Smooth muscle cell (in vitro differentiated cells): ENCODE measurements at regions not wholly inside any gene's neighbourhood (a gene's known extent, or its start where the extent isn't known, plus 50 kb on each side); places are given as distances from the start of the nearest gene placed in this dataset.

Source experiments
- DNase-seq: peaks from one replicate; lab custom pipeline; 2025; ENCODE audit not compliant: unreplicated experiment; lab: John Stamatoyannopoulos, UW
- H2AFZ ChIP-seq: fragments of 200-600 bp; sonication (generic); 2 replicates; pipeline ENCODE4 v1.6.0; 2016; ENCODE audit warnings: antibody characterized with exemption, low read depth, mild to moderate bottlenecking
- H3F3A ChIP-seq: fragments of 200-600 bp; sonication (generic); 2 replicates; pipeline ENCODE4 v1.6.0; 2017; ENCODE audit warnings: antibody characterized with exemption, low read depth
- H3K27ac ChIP-seq: fragments of 200-600 bp; sonication (generic); 2 replicates; pipeline ENCODE4 v1.5.1; 2016; ENCODE audit warnings: low read depth, mild to moderate bottlenecking
- H3K27me3 ChIP-seq: fragments of 200-600 bp; sonication (generic); 2 replicates; pipeline ENCODE4 v1.6.1; 2016; ENCODE audit warnings: low read depth, mild to moderate bottlenecking
- H3K36me3 ChIP-seq: fragments of 200-600 bp; sonication (generic); 2 replicates; pipeline ENCODE4 v1.5.1; 2016; ENCODE audit warnings: low read depth
- H3K4me1 ChIP-seq: fragments of 200-600 bp; sonication (generic); 2 replicates; pipeline ENCODE4 v1.5.1; 2016; ENCODE audit warnings: low read depth
- H3K4me2 ChIP-seq: fragments of 200-600 bp; sonication (generic); 2 replicates; pipeline ENCODE4 v1.6.0; 2016; ENCODE audit warnings: mild to moderate bottlenecking
- H3K4me3 ChIP-seq: fragments of 200-600 bp; sonication (generic); 2 replicates; pipeline ENCODE4 v1.5.1; 2016; ENCODE audit warnings: mild to moderate bottlenecking
- H3K79me2 ChIP-seq: fragments of 200-600 bp; sonication (generic); 2 replicates; pipeline ENCODE4 v1.6.0; 2016; ENCODE audit warnings: low read depth, mild to moderate bottlenecking
- H3K9ac ChIP-seq: fragments of 200-600 bp; sonication (generic); 2 replicates; pipeline ENCODE4 v1.6.0; 2016; ENCODE audit warnings: low read depth
- H3K9me3 ChIP-seq: fragments of 200-600 bp; sonication (generic); replicated peaks from 2 replicates; pipeline ENCODE4 v1.5.1; 2016; ENCODE audit warnings: low read depth
- H4K20me1 ChIP-seq: fragments of 200-600 bp; sonication (generic); 2 replicates; pipeline ENCODE4 v1.6.0; 2016; ENCODE audit warnings: low read depth
- CTCF ChIP-seq: fragments of 200-600 bp; sonication (generic); IDR thresholded peaks from 2 replicates; pipeline ENCODE4 v1.5.1; 2017; ENCODE audit warnings: borderline replicate concordance, mild to moderate bottlenecking, antibody characterized with exemption; ENCODE audit not compliant: insufficient read depth, poor library complexity, severe bottlenecking
- WGBS: methylation state at CpG from one replicate; pipeline ENCODE4 v1.1.7; 2016; ENCODE audit warnings: low lambda C conversion rate; 5-methylcytosine and 5-hydroxymethylcytosine counted together

DNA sequence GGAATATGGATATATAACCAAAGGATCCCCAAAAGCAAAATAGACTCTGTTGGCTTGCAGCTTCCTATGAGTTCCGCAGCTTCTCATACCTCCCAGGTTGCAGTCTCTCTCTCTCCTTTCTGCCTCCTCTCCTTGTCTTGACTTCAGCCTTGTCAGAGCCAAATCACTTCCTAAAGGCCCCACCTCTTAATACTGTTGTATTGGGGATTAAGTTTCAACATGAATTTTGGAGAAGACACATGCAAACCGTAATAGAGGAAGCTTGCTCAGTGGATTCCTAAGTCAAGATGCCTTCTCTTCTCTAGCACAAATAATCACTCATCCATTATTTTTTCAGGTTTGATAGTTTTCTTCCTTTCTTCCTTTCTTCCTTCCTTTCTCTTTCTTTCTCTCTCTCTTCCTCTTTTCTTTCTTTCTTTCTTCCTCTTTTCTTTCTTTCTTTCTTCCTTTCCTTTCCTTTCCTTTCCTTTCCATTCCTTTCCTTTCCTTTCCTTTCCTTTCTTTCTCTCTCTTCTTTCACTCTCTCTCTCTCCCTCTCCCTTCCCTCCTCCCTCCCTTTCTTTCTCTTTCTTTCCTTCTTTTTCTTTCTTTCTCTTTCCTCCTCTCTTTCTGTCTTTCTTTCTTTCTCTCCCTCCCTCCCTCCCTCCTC is 411.3 kb upstream of the TPM1 start:
- H3K79me2 ChIP-seq: no peaks in the 10 kb centered on the region
- H4K20me1 ChIP-seq: no peaks in the 10 kb centered on the region
- no peak for DNase-seq
- no peaks in the 10 kb centered on the region for H3K9me3 ChIP-seq
- WGBS: 93% methylated on average over 2 of the region's 2 CpGs
- H3K4me2 ChIP-seq: no peak overlapping the region
- no peaks in the 10 kb centered on the region for H3K36me3 ChIP-seq
- H2AFZ ChIP-seq: no peak overlapping the region
- H3K9ac ChIP-seq: no peak overlapping the region
- no peak overlapping the region for H3K27ac ChIP-seq
- no peak for TF ChIP-seq CTCF
- H3K27me3 ChIP-seq: no peaks in the 10 kb centered on the region
- H3K4me1 ChIP-seq: no peaks in the 10 kb centered on the region
- H3F3A ChIP-seq: no peaks in the 10 kb centered on the region
- H3K4me3 ChIP-seq: no peak overlapping the region

DNA sequence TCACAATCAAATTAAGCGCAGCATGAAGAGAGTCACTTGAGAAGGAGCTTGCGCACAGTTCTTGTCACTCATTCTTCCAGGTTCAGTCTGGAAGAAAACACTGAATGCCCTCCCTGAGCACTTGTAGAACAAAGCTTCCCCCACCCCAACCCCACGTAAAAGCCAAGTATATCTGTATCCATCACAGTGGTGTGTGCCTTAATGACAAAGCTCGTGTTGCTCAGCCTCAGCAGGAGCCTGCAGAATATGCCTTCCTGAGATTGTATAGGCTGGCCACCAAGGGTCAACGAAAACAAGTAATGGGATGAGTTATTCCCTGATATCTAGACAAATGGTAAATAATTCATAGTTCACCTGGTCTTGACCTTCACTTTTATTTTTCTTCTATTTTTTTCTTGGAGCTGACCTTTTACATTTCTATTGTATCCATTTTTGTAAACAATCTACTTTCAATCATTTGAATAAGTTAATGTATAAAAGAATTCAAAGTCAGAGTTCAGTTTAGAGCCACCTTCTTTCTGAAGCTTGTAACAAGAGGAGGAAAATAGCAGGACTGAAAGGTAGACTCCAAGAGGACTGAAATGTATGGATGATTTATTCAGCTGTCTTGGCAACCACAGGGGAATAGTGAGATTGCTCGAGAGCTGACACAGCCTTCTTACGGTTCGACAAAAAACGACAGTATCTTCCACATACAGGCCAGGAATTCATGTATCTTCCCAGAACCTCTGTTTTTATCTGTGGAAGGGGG is 405.5 kb upstream of the TPM1 start:
- Histone ChIP-seq H3K4me3 (no peak overlapping the region), H2AFZ (no peak overlapping the region), H3F3A (no peaks in the 10 kb centered on the region), H3K9me3 (no peaks in the 10 kb centered on the region), H3K36me3 (no peaks in the 10 kb centered on the region), H4K20me1 (no peaks in the 10 kb centered on the region), H3K9ac (no peak overlapping the region), H3K27me3 (no peaks in the 10 kb centered on the region), H3K4me2 (no peak overlapping the region), H3K79me2 (no peaks in the 10 kb centered on the region), H3K4me1 (no peaks in the 10 kb centered on the region), H3K27ac (no peak overlapping the region)
- TF ChIP-seq CTCF: no peak
- 54% methylated on average over 9 of the region's 9 CpGs for WGBS
- DNase-seq: no peak

- no peak overlapping the region for H3K4me3 ChIP-seq
- H3K9ac ChIP-seq: no peak overlapping the region
- no peak overlapping the region for H3K4me2 ChIP-seq
- no peak for TF ChIP-seq CTCF
- H3K4me1 ChIP-seq: no peaks in the 10 kb centered on the region
- no peaks in the 10 kb centered on the region for H3K36me3 ChIP-seq
- WGBS: 68% methylated on average over 5 of the region's 5 CpGs
- H2AFZ ChIP-seq: no peak overlapping the region
- no peaks in the 10 kb centered on the region for H3K9me3 ChIP-seq
- no peaks in the 10 kb centered on the region for H3K79me2 ChIP-seq
- H3K27me3 ChIP-seq: no peaks in the 10 kb centered on the region
- DNase-seq: no peak
- no peaks in the 10 kb centered on the region for H3F3A ChIP-seq
- no peaks in the 10 kb centered on the region for H4K20me1 ChIP-seq
- H3K27ac ChIP-seq: no peak overlapping the region
Measured at GRCh38 chr15:62637574-62637897, 405.0 kb upstream of the TPM1 start.
